Esophagus squamous epithelium (tissue), 5 donors: ENCODE measurements at regions not wholly inside any gene's neighbourhood (a gene's known extent, or its start where the extent isn't known, plus 50 kb on each side); places are given as distances from the start of the nearest gene placed in this dataset.

Source experiments
- DNase-seq: peaks from one replicate; lab custom pipeline; 2025; lab: John Stamatoyannopoulos, UW
- H3K27ac ChIP-seq, 4 donors: fragments of 200-600 bp; sonication (generic); one replicate each; pipeline ENCODE4 v1.5.1; 2016 to 2019; ENCODE audit warnings: mild to moderate bottlenecking in 1 of 4
- H3K27me3 ChIP-seq, 4 donors: fragments of 200-600 bp; sonication (generic); 1 replicate in 3 of 4; 2 replicates in 1 of 4; pipeline versions ENCODE4 v1.5.1 to v1.6.0; 2017 to 2021; ENCODE audit warnings: antibody characterized with exemption in 1 of 4
- H3K36me3 ChIP-seq, 3 donors: fragments of 200-600 bp; sonication (generic); one replicate each; pipeline ENCODE4 v1.5.1; 2016 to 2019
- H3K4me1 ChIP-seq, 3 donors: fragments of 200-600 bp; sonication (generic); one replicate each; pipeline ENCODE4 v1.5.1; 2017 to 2019
- H3K4me3 ChIP-seq, 4 donors: fragments of 200-600 bp; sonication (generic); 1 replicate in 3 of 4; 2 replicates in 1 of 4; pipeline ENCODE4 v1.5.1; 2016 to 2019; ENCODE audit warnings: mild to moderate bottlenecking in 2 of 4, moderate library complexity in 1 of 4
- H3K9me3 ChIP-seq, 3 donors: fragments of 200-600 bp; sonication (generic); one replicate each; pipeline ENCODE4 v1.5.1; 2016 to 2019
- CTCF ChIP-seq, 6 experiments: fragments of 450-650 bp in 4 of 6; fragments of 200-600 bp in 2 of 6; sonication (generic) in 2 of 6; IDR thresholded peaks; one replicate each; pipeline ENCODE4 v1.5.1; 2016 to 2019; ENCODE audit warnings: antibody characterized with exemption in 6 of 6, mild to moderate bottlenecking in 4 of 6, moderate library complexity in 4 of 6
- POLR2A ChIP-seq, 4 donors: fragments of 450-650 bp; IDR thresholded peaks; one replicate each; pipeline ENCODE4 v1.6.1; 2017; ENCODE audit warnings: antibody characterized with exemption in 4 of 4, mild to moderate bottlenecking in 4 of 4, moderate library complexity in 3 of 4
- WGBS, 2 donors: methylation state at CpG; one replicate each; pipeline ENCODE4 v1.1.5; 2018; 5-methylcytosine and 5-hydroxymethylcytosine counted together
- intact Hi-C: fragments of 100-400 bp; cut with DNase I; formaldehyde crosslinking; loops from one replicate; pipeline ENCODE4 v1.15.0; 2022
- donor health status: DM: yes; HTN: yes; CAD: no.

DNA sequence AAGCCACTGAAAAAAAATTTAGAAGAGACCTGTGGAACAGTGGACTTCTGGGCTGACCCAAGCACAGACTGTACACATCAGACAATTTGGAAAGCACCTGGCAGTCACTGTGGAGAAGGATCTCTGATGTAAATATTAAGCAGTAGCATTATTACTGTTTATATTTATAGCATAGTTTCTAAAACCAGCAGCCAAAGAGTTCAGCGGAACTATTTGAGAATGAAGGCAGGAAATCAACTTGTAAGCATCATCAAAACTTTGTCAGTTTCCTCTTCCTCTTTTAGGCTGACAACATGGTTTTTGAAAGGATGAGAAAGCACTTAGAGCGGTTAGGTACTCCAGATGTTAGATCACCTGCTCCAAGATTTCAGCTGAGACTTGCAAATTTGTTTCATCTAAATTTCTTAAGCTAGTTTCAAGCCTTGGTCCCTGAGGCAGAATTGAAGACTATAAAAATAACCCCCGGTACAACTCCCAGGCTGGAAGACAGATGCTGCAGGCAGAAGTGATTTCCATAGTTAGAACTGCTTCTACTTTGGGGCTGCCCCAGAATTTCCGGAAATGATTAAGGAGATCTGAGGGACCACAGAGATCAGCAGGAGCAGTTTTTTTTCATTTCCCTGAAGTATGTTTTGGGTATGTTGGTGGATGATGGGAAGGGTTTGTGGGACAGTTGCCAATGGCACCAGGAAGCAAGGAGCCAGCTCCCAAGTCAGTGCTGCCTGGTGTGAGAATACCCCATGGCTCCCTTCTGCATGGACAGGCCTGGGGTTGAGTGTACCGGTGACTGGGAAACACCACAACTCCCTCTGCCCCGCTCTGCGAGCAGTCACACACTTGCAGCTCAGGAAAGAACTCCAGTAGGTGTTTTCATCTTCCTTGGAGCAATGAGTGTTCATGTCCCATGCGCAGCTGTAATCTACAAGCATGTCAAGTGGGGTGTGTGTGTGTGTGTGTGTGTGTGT lies 354.5 kb downstream of the NUAK1 start:
- Histone ChIP-seq H3K27ac (no peak overlapping the region), H3K27me3 (no peaks in the 10 kb centered on the region), H3K4me1 (peaks cover 0 to 8% (median 0%) of the 10 kb centered on the region in 3 donors), H3K36me3 (no peaks in the 10 kb centered on the region), H3K9me3 (peaks cover 0 to under 1% (median 0%) of the 10 kb centered on the region in 3 donors), H3K4me3 (no peak overlapping the region)
- intact Hi-C loops = no loop called here
- no peak for DNase-seq
- TF ChIP-seq CTCF (IDR thresholded peaks at IDR 0.05) = no peak
- no peak for TF ChIP-seq POLR2A (IDR thresholded peaks at IDR 0.05)
- 30 to 66% methylated on average over 4 to 8 of the region's 8 CpGs for WGBS, 2 donors

GRCh38 chr12:105793421-105793820 lies 345.3 kb downstream of the NUAK1 start:
- DNase-seq = no peak
- whole genome bisulfite sequencing, 2 donors = 63 to 77% methylated on average over 3 to 4 of the region's 5 CpGs
- TF ChIP-seq CTCF (IDR thresholded peaks at IDR 0.05) (no peak), POLR2A (IDR thresholded peaks at IDR 0.05) (no peak)

GRCh38 chr12:105798256-105798845 lies 340.4 kb downstream of the NUAK1 start:
- 73 to 85% methylated on average over 2 of the region's 2 CpGs for WGBS, 2 donors
- intact Hi-C loops = no loop called here
- no peak overlapping the region for H3K4me3 ChIP-seq
- TF ChIP-seq CTCF (IDR thresholded peaks at IDR 0.05) (no peak), POLR2A (IDR thresholded peaks at IDR 0.05) (no peak)
- no peaks in the 10 kb centered on the region for H3K4me1 ChIP-seq
- H3K27me3 ChIP-seq = no peaks in the 10 kb centered on the region
- no peaks in the 10 kb centered on the region for H3K9me3 ChIP-seq
- no peak overlapping the region for H3K27ac ChIP-seq
- no peaks in the 10 kb centered on the region for H3K36me3 ChIP-seq
- no peak for DNase-seq

More at GRCh38 chr12:105793421-105793820, 345.3 kb downstream of the NUAK1 start:
- H3K4me3 ChIP-seq = no peak overlapping the region
- peaks cover 0 to 18% (median 9%) of the 10 kb centered on the region in 3 donors for H3K9me3 ChIP-seq
- H3K36me3 ChIP-seq = no peaks in the 10 kb centered on the region
- H3K4me1 ChIP-seq = no peaks in the 10 kb centered on the region
- intact Hi-C loops = no loop called here
- no peaks in the 10 kb centered on the region for H3K27me3 ChIP-seq
- no peak overlapping the region for H3K27ac ChIP-seq

- Histone ChIP-seq H3K9me3 (no peaks in the 10 kb centered on the region), H3K27ac (no peak overlapping the region), H3K4me1 (no peaks in the 10 kb centered on the region), H3K36me3 (no peaks in the 10 kb centered on the region), H3K4me3 (no peak overlapping the region), H3K27me3 (no peaks in the 10 kb centered on the region)
- DNase-seq = no peak
- WGBS, 2 donors = 87 to 90% methylated on average over 2 of the region's 2 CpGs
- TF ChIP-seq POLR2A (IDR thresholded peaks at IDR 0.05) = no peak
- TF ChIP-seq CTCF (IDR thresholded peaks at IDR 0.05) = no peak
- intact Hi-C loops = no loop called here
These were observed 339.7 kb downstream of the NUAK1 start for GRCh38 chr12:105799103-105799502.

- intact Hi-C loops = no loop called here
These were observed 337.4 kb downstream of the NUAK1 start for GRCh38 chr12:105801351-105801750.

More at GRCh38 chr12:105801351-105801750, 337.4 kb downstream of the NUAK1 start:
- H3K27ac ChIP-seq = no peak overlapping the region
- no peak for TF ChIP-seq POLR2A (IDR thresholded peaks at IDR 0.05)
- no peak for TF ChIP-seq CTCF (IDR thresholded peaks at IDR 0.05)
- 50 to 54% methylated on average over 1 to 2 of the region's 2 CpGs for WGBS, 2 donors
- no peaks in the 10 kb centered on the region for H3K36me3 ChIP-seq
- no peaks in the 10 kb centered on the region for H3K27me3 ChIP-seq
- H3K9me3 ChIP-seq = no peaks in the 10 kb centered on the region
- no peaks in the 10 kb centered on the region for H3K4me1 ChIP-seq
- H3K4me3 ChIP-seq = no peak overlapping the region
- DNase-seq = no peak
